ENCODE measurements at regions not wholly inside any gene's neighbourhood (a gene's known extent, or its start where the extent isn't known, plus 50 kb on each side); places are given as distances from the start of the nearest gene placed in this dataset.
"Not testable (repeated sequence)": the region's sequence is repeated elsewhere in the genome, so short reads cannot be mapped to it uniquely, and the experiment has no call there.

DNA sequence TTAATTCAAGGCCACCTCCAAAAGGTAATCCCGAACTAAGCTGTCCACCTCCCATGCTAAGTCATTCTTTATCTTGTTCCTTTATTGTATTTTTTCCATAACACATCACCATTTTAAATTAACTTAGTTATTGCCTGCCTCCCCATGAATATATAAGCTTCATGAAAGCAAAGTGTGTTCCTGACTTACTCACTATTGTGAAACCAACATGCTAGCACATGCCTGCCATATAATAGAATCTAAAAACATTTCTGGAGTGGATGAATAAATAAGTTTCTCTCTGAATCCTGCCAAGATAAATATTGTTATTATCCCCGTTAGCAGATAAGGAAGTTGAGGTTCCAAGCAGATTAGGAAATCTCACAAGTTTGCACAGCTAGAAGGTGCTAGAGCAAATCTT, 98.7 kb upstream of the RRN3 start:
- H2AFZ ChIP-seq; CTCF ChIA-PET; intact Hi-C loops (cut with micrococcal nuclease; ENCODE audit: unreplicated experiment); H3K36me3 ChIP-seq (ENCODE audit: low read depth); H3K79me2 ChIP-seq (ENCODE audit: low read depth); H3F3A ChIP-seq (ENCODE audit: insufficient read depth, low read depth); H3K9me2 ChIP-seq (ENCODE audit: insufficient read depth); BruUV-seq (replicated peaks); POLR2A ChIA-PET (ENCODE audit: unreplicated experiment); H3K9me3 ChIP-seq (ENCODE audit: insufficient read depth, low read depth); H3K4me3 ChIP-seq; H3K27ac ChIP-seq; H4K20me1 ChIP-seq (ENCODE audit: insufficient read depth); H3K4me2 ChIP-seq; H3K27me3 ChIP-seq (ENCODE audit: insufficient read depth, low read depth); H3K4me1 ChIP-seq (replicated peaks; ENCODE audit: insufficient read depth); DNase-seq: not testable (repeated sequence)

DNA sequence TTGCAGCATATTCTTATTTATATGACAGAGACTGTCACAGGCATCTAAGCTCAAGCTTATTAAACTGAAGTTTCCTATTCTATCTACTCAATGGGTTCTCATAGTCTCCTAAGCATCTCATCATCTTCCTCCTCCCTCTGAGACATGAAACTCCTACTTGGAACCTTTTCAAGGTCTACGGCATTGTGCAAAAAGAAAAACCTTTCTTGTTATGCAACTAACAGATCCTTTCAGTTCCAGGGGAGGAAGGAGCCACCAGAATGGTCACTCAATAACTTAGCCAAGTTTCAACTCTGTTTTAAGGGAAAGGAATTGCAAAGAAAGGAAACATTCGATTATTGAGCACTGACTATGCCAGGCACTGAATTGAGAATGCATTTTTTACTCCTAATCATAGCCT, 98.1 kb upstream of the RRN3 start:
- H3K79me2 ChIP-seq (ENCODE audit: low read depth); H2AFZ ChIP-seq; H3K4me2 ChIP-seq; CTCF ChIA-PET; H3F3A ChIP-seq (ENCODE audit: insufficient read depth, low read depth); DNase-seq; intact Hi-C loops (cut with micrococcal nuclease; ENCODE audit: unreplicated experiment); BruUV-seq (replicated peaks); H3K36me3 ChIP-seq (ENCODE audit: low read depth); H3K27me3 ChIP-seq (ENCODE audit: insufficient read depth, low read depth); H4K20me1 ChIP-seq (ENCODE audit: insufficient read depth); POLR2A ChIA-PET (ENCODE audit: unreplicated experiment); H3K9me2 ChIP-seq (ENCODE audit: insufficient read depth); H3K27ac ChIP-seq; H3K4me3 ChIP-seq; H3K4me1 ChIP-seq (replicated peaks; ENCODE audit: insufficient read depth); H3K9me3 ChIP-seq (ENCODE audit: insufficient read depth, low read depth): not testable (repeated sequence)

DNA sequence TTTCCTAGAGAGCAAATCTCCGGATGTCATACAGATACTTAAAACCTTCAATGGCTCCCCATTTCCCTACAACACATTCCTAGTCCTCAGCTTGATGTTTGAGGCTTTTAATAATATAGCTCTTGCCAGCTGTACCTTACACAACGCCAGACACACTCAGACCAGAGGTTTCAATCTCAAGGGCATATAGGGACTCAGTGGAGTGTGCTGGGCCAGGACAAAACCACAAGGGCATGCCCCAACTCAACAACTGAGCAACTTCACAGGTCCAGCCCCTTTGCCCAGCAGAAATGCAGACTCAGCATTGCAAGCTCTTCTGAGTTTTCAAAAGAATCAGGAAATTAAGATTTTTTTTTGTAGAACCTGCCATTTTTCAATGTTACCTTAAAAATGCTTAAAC, 95.4 kb upstream of the RRN3 start:
- H3K4me2 ChIP-seq; H3K9me2 ChIP-seq (ENCODE audit: insufficient read depth); H4K20me1 ChIP-seq (ENCODE audit: insufficient read depth); H2AFZ ChIP-seq; H3K27ac ChIP-seq; H3F3A ChIP-seq (ENCODE audit: insufficient read depth, low read depth); H3K27me3 ChIP-seq (ENCODE audit: insufficient read depth, low read depth); H3K36me3 ChIP-seq (ENCODE audit: low read depth); intact Hi-C loops (cut with micrococcal nuclease; ENCODE audit: unreplicated experiment); DNase-seq; BruUV-seq (replicated peaks); H3K4me1 ChIP-seq (replicated peaks; ENCODE audit: insufficient read depth); CTCF ChIA-PET; H3K79me2 ChIP-seq (ENCODE audit: low read depth); POLR2A ChIA-PET (ENCODE audit: unreplicated experiment); H3K9me3 ChIP-seq (ENCODE audit: insufficient read depth, low read depth); H3K4me3 ChIP-seq: not testable (repeated sequence)

All from PC-9 (cell line).